ENCODE measurements at regions not wholly inside any gene's neighbourhood (a gene's known extent, or its start where the extent isn't known, plus 50 kb on each side); places are given as distances from the start of the nearest gene placed in this dataset.

DNA sequence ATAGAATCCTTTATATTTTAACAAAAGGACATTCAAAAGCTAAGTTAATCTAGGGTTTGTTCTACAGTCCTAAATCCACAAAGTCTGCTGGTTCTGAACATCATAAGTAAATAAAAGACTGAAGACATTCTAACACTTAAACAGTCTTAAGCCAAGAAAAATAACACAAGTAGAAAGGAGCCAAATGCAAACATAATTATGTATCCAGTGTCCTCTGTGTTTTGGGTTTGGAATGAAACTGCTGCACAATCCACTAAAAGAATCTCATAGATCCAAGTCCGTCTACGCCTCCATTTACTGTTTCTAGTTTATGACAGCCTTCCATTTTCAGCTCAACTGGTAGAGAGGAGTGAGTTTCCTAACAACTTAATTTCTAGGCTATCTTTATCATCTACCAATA is 623.6 kb upstream of the FZD8 start:
- no peak overlapping the region for H3K4me3 ChIP-seq (ENCODE audit: low read depth, low read length)
- no peak for TF ChIP-seq CTCF (conservative IDR thresholded peaks at IDR 0.05; ENCODE audit: low read depth, low read length)
- no peak for DNase-seq (ENCODE audit: low read depth)

GRCh38 chr10:36263871-36264270 is 621.8 kb upstream of the FZD8 start:
- no peak for TF ChIP-seq CTCF (conservative IDR thresholded peaks at IDR 0.05; ENCODE audit: low read depth, low read length)
- no peak for DNase-seq (ENCODE audit: low read depth)
- no peak overlapping the region for H3K4me3 ChIP-seq (ENCODE audit: low read depth, low read length)

DNA sequence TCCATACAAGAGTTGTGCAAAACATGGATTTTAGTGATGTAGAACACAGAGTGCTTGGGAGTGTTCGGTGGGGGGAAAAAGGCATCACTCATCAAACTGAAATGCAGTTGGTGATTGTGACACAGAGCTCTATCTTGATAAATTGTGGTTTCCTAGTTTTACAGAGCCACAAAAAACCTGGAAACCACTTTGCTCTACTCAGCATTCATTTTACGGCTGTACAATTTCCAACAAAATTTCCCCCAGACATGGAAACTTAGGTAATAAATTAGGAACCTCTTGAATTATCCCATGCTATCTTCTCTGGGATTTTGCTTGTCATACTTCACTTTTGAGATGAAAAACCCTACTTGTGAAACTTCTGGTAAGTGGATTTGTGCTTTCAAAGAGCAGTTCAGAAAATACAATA is 614.9 kb upstream of the FZD8 start:
- TF ChIP-seq CTCF (conservative IDR thresholded peaks at IDR 0.05; ENCODE audit: low read depth, low read length), result no peak
- H3K4me3 ChIP-seq (ENCODE audit: low read depth, low read length), result no peak overlapping the region
- no peak for DNase-seq (ENCODE audit: low read depth)

GRCh38 chr10:36256166-36256565 is 614.1 kb upstream of the FZD8 start:
- no peak for DNase-seq (ENCODE audit: low read depth)
- no peak overlapping the region for H3K4me3 ChIP-seq (ENCODE audit: low read depth, low read length)
- no peak for TF ChIP-seq CTCF (conservative IDR thresholded peaks at IDR 0.05; ENCODE audit: low read depth, low read length)

- peak; percentile 6 for DNase-seq (ENCODE audit: low read depth)
- no peak overlapping the region for H3K4me3 ChIP-seq (ENCODE audit: low read depth, low read length)
- no peak for TF ChIP-seq CTCF (conservative IDR thresholded peaks at IDR 0.05; ENCODE audit: low read depth, low read length)
These were observed 612.1 kb upstream of the FZD8 start for GRCh38 chr10:36254199-36254598.

- no peak for TF ChIP-seq CTCF (conservative IDR thresholded peaks at IDR 0.05; ENCODE audit: low read depth, low read length)
- no peak overlapping the region for H3K4me3 ChIP-seq (ENCODE audit: low read depth, low read length)
- no peak for DNase-seq (ENCODE audit: low read depth)
These were observed 611.6 kb upstream of the FZD8 start for GRCh38 chr10:36253731-36254130.

DNA sequence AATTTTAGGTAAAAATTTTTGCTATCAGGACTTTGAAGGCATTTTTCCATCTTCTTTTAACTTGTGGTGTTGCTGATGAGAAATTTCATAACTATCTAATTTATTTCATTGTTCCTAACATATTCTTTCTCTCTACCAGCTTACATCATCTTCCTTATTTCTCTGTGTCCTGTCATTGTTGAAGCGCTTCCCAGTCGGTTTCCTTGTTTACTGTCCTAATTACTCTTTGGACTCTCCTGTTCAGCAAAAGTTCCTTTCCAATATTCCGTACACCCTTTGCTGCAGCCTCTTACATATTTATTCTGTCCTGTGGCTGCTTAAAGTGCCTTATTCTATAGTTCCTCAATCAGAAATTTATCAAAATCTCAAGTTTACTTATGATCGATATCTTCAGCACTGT is 609.0 kb upstream of the FZD8 start:
- no peak for TF ChIP-seq CTCF (conservative IDR thresholded peaks at IDR 0.05; ENCODE audit: low read depth, low read length)
- no peak for DNase-seq (ENCODE audit: low read depth)
- H3K4me3 ChIP-seq (ENCODE audit: low read depth, low read length), result no peak overlapping the region
